Mesothelial cell of epicardium (in vitro differentiated cells): ENCODE measurements at regions not wholly inside any gene's neighbourhood (a gene's known extent, or its start where the extent isn't known, plus 50 kb on each side); places are given as distances from the start of the nearest gene placed in this dataset.

Experiments used
- DNase-seq, 2 experiments: peaks; one replicate each; pipeline ENCODE4 v3.0.0; 2021; ENCODE audit warnings: low spot score in 2 of 2; ENCODE audit not compliant: unreplicated experiment in 2 of 2
- H3K27ac Mint-ChIP-seq: 2 replicates; pipeline ENCODE4 v1.8.0; 2021; ENCODE audit warnings: mixed read lengths
- H3K27me3 Mint-ChIP-seq: 2 replicates; pipeline ENCODE4 v1.8.0; 2021; ENCODE audit warnings: low read depth, mixed read lengths
- H3K36me3 Mint-ChIP-seq: 2 replicates; pipeline ENCODE4 v1.8.0; 2021; ENCODE audit warnings: mixed read lengths
- H3K4me1 Mint-ChIP-seq: 2 replicates; pipeline ENCODE4 v1.8.0; 2021; ENCODE audit warnings: mixed read lengths
- H3K4me3 Mint-ChIP-seq: 2 replicates; pipeline ENCODE4 v1.8.0; 2021; ENCODE audit warnings: mild to moderate bottlenecking, moderate library complexity, mixed read lengths
- H3K9me3 Mint-ChIP-seq: 2 replicates; pipeline ENCODE4 v1.8.0; 2021; ENCODE audit warnings: mixed read lengths
- CTCF ChIP-seq: fragments of 200-600 bp; sonication (generic); IDR thresholded peaks from one replicate; pipeline ENCODE4 v1.5.0; 2021; ENCODE audit warnings: antibody characterized with exemption; ENCODE audit not compliant: unreplicated experiment

DNA sequence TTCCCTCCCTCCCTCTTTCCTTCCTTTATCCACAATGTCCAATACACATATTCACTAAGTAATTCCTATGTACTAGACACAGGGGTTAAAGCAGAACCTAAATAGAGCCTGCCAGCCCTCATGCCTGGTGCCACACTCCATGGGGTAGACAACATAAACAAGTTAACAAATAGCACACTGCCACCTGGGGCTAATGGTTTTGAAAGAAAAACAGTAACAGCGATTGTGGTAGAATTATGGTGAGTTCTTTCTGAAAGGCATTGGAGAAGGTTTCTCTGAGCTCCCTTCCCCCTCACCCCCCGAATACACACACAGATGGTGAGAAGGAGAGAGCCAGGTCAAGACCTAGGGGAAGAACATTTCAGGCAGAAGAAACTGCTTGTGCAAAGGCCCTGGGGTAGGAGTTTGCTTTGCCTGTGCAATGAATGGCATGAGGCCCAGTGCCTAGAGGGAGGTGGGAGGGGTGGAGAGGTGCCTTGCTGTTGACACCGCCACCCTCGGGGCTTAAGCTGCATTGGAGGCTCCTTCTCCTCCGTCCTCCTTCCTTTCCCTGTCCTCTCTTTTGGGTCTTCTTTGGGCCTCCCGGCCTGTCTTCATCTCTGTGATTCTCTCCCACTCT, 502.4 kb upstream of the SULF2 start:
- no peak for TF ChIP-seq CTCF
- Mint-ChIP-seq H3K4me1 (peaks cover 29% of the 10 kb centered on the region), H3K4me3 (no peak overlapping the region), H3K9me3 (no peaks in the 10 kb centered on the region), H3K36me3 (no peaks in the 10 kb centered on the region), H3K27ac (peak overlapping the region; percentile 63), H3K27me3 (peaks cover 2% of the 10 kb centered on the region)
- DNase-seq: no peak

DNA sequence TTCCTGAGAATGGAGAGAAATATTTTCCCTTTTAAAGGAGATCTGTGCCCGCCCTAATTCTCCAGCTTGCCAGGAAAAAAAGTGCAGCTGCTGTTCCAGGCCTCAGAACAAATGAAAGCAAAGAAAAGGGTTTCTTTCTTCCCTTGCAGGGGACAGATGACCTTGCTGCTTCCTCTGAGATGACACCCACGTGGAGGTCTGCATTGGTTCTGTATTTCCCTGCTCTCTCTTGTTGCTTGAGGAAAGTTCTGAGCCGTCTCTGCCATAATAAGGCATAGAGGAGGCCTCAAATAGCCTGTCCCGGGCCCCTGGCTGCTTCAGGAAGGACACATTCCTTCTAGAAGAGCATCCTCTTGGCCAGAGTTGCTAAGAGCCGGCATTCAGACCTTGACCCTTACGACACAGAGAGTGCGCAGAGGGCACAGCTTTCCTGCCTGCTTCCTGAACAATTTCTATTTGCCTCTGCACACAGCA, 501.8 kb upstream of the SULF2 start:
- peaks cover 2% of the 10 kb centered on the region for H3K27me3 Mint-ChIP-seq
- no peak for DNase-seq
- no peak for TF ChIP-seq CTCF
- no peaks in the 10 kb centered on the region for H3K36me3 Mint-ChIP-seq
- H3K27ac Mint-ChIP-seq: peak overlapping the region; percentile 64
- peaks cover 29% of the 10 kb centered on the region for H3K4me1 Mint-ChIP-seq
- no peak overlapping the region for H3K4me3 Mint-ChIP-seq
- H3K9me3 Mint-ChIP-seq: no peaks in the 10 kb centered on the region

DNA sequence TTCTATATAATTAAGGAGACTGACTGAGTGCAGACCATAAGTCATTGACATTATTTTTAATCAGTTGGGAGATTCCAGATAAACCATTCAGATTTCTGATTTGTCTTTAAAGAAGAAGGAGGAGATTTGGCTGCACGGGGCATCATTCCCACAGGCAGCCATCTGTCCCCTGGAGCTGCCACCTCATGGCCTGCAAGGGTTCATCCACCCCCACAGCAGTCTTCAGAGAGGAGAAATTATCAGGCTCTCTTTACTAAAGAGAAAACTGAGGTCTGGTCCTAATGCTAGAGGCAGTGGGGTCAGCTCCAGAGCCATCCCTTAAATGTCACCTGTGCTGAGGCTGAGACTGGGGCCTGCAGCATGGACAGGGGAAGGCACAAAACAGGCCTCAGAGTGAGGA, 501.3 kb upstream of the SULF2 start:
- Mint-ChIP-seq H3K27me3 (peaks cover 2% of the 10 kb centered on the region), H3K27ac (peak overlapping the region; percentile 64), H3K4me1 (peaks cover 29% of the 10 kb centered on the region), H3K4me3 (no peak overlapping the region), H3K36me3 (no peaks in the 10 kb centered on the region), H3K9me3 (no peaks in the 10 kb centered on the region)
- no peak for TF ChIP-seq CTCF
- no peak for DNase-seq

GRCh38 chr20:48285656-48286055, 500.4 kb upstream of the SULF2 start:
- Mint-ChIP-seq H3K27ac (peak overlapping the region; percentile 84), H3K27me3 (peaks cover 2% of the 10 kb centered on the region), H3K4me3 (no peak overlapping the region), H3K9me3 (no peaks in the 10 kb centered on the region), H3K4me1 (peaks cover 29% of the 10 kb centered on the region), H3K36me3 (no peaks in the 10 kb centered on the region)
- DNase-seq: no peak
- no peak for TF ChIP-seq CTCF

GRCh38 chr20:48284837-48285236, 499.6 kb upstream of the SULF2 start:
- no peak for DNase-seq
- Mint-ChIP-seq H3K36me3 (no peaks in the 10 kb centered on the region), H3K4me1 (peaks cover 29% of the 10 kb centered on the region), H3K9me3 (no peaks in the 10 kb centered on the region), H3K27me3 (peaks cover 2% of the 10 kb centered on the region), H3K27ac (peak overlapping the region; percentile 83), H3K4me3 (no peak overlapping the region)
- no peak for TF ChIP-seq CTCF

DNA sequence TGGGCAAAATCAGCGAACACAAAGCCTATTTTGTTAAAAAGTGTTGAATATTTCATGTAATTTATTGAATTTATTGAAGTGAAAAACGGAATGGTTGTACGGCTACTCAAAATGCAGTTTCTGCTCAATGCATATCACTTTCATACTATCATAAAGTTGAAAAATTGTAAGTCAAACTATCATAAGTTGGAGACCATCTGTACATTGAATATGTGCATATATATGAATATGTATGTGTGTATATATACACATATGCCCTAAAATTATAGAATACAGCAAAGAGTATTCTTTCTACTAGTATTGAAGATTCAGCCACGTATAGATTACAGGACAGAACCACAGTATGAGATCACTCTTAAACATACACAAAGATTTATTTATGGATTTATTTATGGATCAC, 499.0 kb upstream of the SULF2 start:
- Mint-ChIP-seq H3K9me3 (no peaks in the 10 kb centered on the region), H3K4me3 (no peak overlapping the region), H3K27me3 (no peaks in the 10 kb centered on the region), H3K27ac (no peak overlapping the region), H3K36me3 (no peaks in the 10 kb centered on the region), H3K4me1 (peaks cover 34% of the 10 kb centered on the region)
- no peak for DNase-seq
- no peak for TF ChIP-seq CTCF
